Endodermal cell (in vitro differentiated cells): ENCODE measurements at regions not wholly inside any gene's neighbourhood (a gene's known extent, or its start where the extent isn't known, plus 50 kb on each side); places are given as distances from the start of the nearest gene placed in this dataset.
A peak's percentile ranks its signal among the peaks of the same experiment; 100 is the strongest.

Experiments used
- DNase-seq: peaks from one replicate; pipeline ENCODE4 v3.0.0-alpha.2; 2017
- H3K27ac ChIP-seq: 2 replicates; pipeline ENCODE4 v1.5.1; 2013; ENCODE audit warnings: mild to moderate bottlenecking, low read depth, low read length, moderate library complexity
- H3K27me3 ChIP-seq: 2 replicates; pipeline ENCODE4 v1.6.1; 2013; ENCODE audit warnings: mild to moderate bottlenecking, low read length, moderate library complexity; ENCODE audit not compliant: insufficient read depth, control insufficient read depth, poor library complexity, severe bottlenecking
- H3K36me3 ChIP-seq: 2 replicates; pipeline ENCODE4 v1.7.0; 2013; ENCODE audit warnings: mild to moderate bottlenecking, low read length, moderate library complexity; ENCODE audit not compliant: control insufficient read depth, insufficient read depth
- H3K4me1 ChIP-seq: one replicate; pipeline ENCODE4 v1.7.0; 2013; ENCODE audit warnings: low read length; ENCODE audit not compliant: control insufficient read depth, insufficient read depth
- H3K4me3 ChIP-seq: 2 replicates; pipeline ENCODE4 v1.5.1; 2013; ENCODE audit warnings: mild to moderate bottlenecking, low read length, moderate library complexity
- H3K9ac ChIP-seq: 2 replicates; pipeline ENCODE4 v1.6.1; 2013; ENCODE audit warnings: mild to moderate bottlenecking, low read length, moderate library complexity; ENCODE audit not compliant: poor library complexity, severe bottlenecking; ENCODE audit errors: extremely low read depth
- H3K9me3 ChIP-seq: 2 replicates; pipeline ENCODE4 v1.6.1; 2013; ENCODE audit warnings: mild to moderate bottlenecking, low read length, moderate library complexity; ENCODE audit not compliant: control insufficient read depth
- H3K27ac Mint-ChIP-seq: 2 replicates; pipeline ENCODE4 v1.8.0; 2020; ENCODE audit warnings: mixed read lengths
- H3K27me3 Mint-ChIP-seq: 2 replicates; pipeline ENCODE4 v1.8.0; 2021; ENCODE audit warnings: mild to moderate bottlenecking, mixed read lengths; ENCODE audit not compliant: insufficient read depth
- H3K36me3 Mint-ChIP-seq: 2 replicates; pipeline ENCODE4 v1.8.0; 2020; ENCODE audit warnings: low read depth, mixed read lengths
- H3K4me1 Mint-ChIP-seq: 2 replicates; pipeline ENCODE4 v1.8.0; 2020; ENCODE audit warnings: mixed read lengths
- H3K4me3 Mint-ChIP-seq: 2 replicates; pipeline ENCODE4 v1.8.0; 2020; ENCODE audit warnings: mild to moderate bottlenecking, moderate library complexity, mixed read lengths
- H3K9me3 Mint-ChIP-seq: 2 replicates; pipeline ENCODE4 v1.8.0; 2020; ENCODE audit warnings: mild to moderate bottlenecking, mixed read lengths
- WGBS, 2 experiments: methylation state at CpG; one replicate each; pipeline versions ENCODE4 v1.1.5 to v1.1.7; 2013; ENCODE audit warnings: missing lambda C conversion rate in 2 of 2, mixed read lengths in 1 of 2; ENCODE audit not compliant: insufficient coverage in 1 of 2, insufficient read length in 1 of 2; 5-methylcytosine and 5-hydroxymethylcytosine counted together
- TF ChIP-seq, protein P1 (sequence below): fragments of 200-600 bp; sonication (generic); conservative IDR thresholded peaks from 2 replicates; pipeline ENCODE4 v1.5.0; 2021; ENCODE audit warnings: antibody characterized with exemption, mild to moderate bottlenecking

GRCh38 chr7:22565315-22565811 is 65.4 kb upstream of the STEAP1B start:
- Histone ChIP-seq H3K4me1 (peaks cover 29% of the 10 kb centered on the region), H3K9me3 (no peaks in the 10 kb centered on the region), H3K4me3 (no peak overlapping the region), H3K36me3 (no peaks in the 10 kb centered on the region), H3K27ac (no peak overlapping the region), H3K27me3 (no peaks in the 10 kb centered on the region), H3K9ac (no peak overlapping the region)
- TF ChIP-seq, protein P1, sequence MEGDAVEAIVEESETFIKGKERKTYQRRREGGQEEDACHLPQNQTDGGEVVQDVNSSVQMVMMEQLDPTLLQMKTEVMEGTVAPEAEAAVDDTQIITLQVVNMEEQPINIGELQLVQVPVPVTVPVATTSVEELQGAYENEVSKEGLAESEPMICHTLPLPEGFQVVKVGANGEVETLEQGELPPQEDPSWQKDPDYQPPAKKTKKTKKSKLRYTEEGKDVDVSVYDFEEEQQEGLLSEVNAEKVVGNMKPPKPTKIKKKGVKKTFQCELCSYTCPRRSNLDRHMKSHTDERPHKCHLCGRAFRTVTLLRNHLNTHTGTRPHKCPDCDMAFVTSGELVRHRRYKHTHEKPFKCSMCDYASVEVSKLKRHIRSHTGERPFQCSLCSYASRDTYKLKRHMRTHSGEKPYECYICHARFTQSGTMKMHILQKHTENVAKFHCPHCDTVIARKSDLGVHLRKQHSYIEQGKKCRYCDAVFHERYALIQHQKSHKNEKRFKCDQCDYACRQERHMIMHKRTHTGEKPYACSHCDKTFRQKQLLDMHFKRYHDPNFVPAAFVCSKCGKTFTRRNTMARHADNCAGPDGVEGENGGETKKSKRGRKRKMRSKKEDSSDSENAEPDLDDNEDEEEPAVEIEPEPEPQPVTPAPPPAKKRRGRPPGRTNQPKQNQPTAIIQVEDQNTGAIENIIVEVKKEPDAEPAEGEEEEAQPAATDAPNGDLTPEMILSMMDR, result no peak
- Mint-ChIP-seq H3K27me3 (no peaks in the 10 kb centered on the region), H3K36me3 (peaks cover 7% of the 10 kb centered on the region), H3K27ac (peak overlapping the region; percentile 20), H3K4me1 (peaks cover 42% of the 10 kb centered on the region), H3K9me3 (no peaks in the 10 kb centered on the region), H3K4me3 (no peak overlapping the region)
- no peak for DNase-seq
- WGBS, 2 experiments, result 67 to 73% methylated on average over 1 of the region's 1 CpG

DNA sequence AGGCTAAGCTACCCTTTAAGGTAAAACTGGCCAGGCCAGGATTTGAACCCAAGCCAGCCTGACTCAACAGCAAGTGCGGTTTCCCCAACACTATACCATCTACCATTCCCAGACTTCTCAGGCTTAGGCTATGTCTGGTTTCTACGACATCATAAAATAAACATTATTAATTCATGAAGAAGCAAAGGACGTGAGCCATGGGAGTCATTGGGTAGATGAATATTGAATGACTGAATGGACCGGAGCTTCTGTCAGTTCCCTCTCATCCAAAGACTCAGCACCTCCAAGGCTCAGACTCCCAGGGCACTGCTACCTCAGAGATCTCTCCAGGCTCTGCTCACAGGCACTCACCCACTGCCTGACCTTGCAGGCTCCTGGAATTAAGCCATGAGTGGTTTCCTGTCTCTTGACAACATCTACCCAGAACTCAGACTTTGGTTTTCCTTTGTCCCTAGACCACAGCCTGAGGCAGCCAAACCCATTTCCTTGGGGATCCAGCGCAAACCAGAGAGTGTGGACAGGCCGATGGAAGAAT is 64.6 kb upstream of the STEAP1B start:
- 96 to 100% methylated on average over 2 to 6 of the region's 6 CpGs for WGBS, 2 experiments
- peaks cover 49% of the 10 kb centered on the region for H3K4me1 Mint-ChIP-seq
- TF ChIP-seq, protein P1, result no peak

GRCh38 chr7:22563621-22564241 is 63.7 kb upstream of the STEAP1B start:
- peaks cover 29% of the 10 kb centered on the region for H3K4me1 ChIP-seq
- H3K27ac Mint-ChIP-seq, result peak overlapping the region; percentile 52

More for the DNA sequence above, 64.6 kb upstream of the STEAP1B start:
- H3K9ac ChIP-seq, result no peak overlapping the region
- no peaks in the 10 kb centered on the region for H3K27me3 ChIP-seq
- no peak overlapping the region for H3K4me3 Mint-ChIP-seq
- no peak for DNase-seq
- H3K36me3 Mint-ChIP-seq, result peaks cover 7% of the 10 kb centered on the region
- no peak overlapping the region for H3K27ac Mint-ChIP-seq
- H3K9me3 Mint-ChIP-seq, result no peaks in the 10 kb centered on the region
- H3K4me3 ChIP-seq, result no peak overlapping the region
- peaks cover 29% of the 10 kb centered on the region for H3K4me1 ChIP-seq
- H3K9me3 ChIP-seq, result no peaks in the 10 kb centered on the region
- H3K27me3 Mint-ChIP-seq, result no peaks in the 10 kb centered on the region
- no peak overlapping the region for H3K27ac ChIP-seq
- H3K36me3 ChIP-seq, result no peaks in the 10 kb centered on the region

More at GRCh38 chr7:22563621-22564241, 63.7 kb upstream of the STEAP1B start:
- no peaks in the 10 kb centered on the region for H3K27me3 ChIP-seq
- H3K9me3 Mint-ChIP-seq, result no peaks in the 10 kb centered on the region
- no peak overlapping the region for H3K27ac ChIP-seq
- no peak overlapping the region for H3K9ac ChIP-seq
- 75 to 78% methylated on average over 8 to 11 of the region's 11 CpGs for WGBS, 2 experiments
- H3K4me3 Mint-ChIP-seq, result no peak overlapping the region
- H3K4me1 Mint-ChIP-seq, result peaks cover 49% of the 10 kb centered on the region
- DNase-seq, result peak; percentile 79
- H3K9me3 ChIP-seq, result no peaks in the 10 kb centered on the region
- H3K4me3 ChIP-seq, result peak overlapping the region; percentile 33
- TF ChIP-seq, protein P1, result no peak
- H3K36me3 Mint-ChIP-seq, result peaks cover 6% of the 10 kb centered on the region
- no peaks in the 10 kb centered on the region for H3K27me3 Mint-ChIP-seq
- no peaks in the 10 kb centered on the region for H3K36me3 ChIP-seq
